Pons (tissue), 1 donor: ENCODE measurements at regions not wholly inside any gene's neighbourhood (a gene's known extent, or its start where the extent isn't known, plus 50 kb on each side); places are given as distances from the start of the nearest gene placed in this dataset.
"Not testable (repeated sequence)": the region's sequence is repeated elsewhere in the genome, so short reads cannot be mapped to it uniquely, and the experiment has no call there.

ENCODE experiments used
- DNase-seq: peaks from one replicate; pipeline ENCODE4 v3.0.0-alpha.2; 2016; ENCODE audit warnings: low spot score

DNA sequence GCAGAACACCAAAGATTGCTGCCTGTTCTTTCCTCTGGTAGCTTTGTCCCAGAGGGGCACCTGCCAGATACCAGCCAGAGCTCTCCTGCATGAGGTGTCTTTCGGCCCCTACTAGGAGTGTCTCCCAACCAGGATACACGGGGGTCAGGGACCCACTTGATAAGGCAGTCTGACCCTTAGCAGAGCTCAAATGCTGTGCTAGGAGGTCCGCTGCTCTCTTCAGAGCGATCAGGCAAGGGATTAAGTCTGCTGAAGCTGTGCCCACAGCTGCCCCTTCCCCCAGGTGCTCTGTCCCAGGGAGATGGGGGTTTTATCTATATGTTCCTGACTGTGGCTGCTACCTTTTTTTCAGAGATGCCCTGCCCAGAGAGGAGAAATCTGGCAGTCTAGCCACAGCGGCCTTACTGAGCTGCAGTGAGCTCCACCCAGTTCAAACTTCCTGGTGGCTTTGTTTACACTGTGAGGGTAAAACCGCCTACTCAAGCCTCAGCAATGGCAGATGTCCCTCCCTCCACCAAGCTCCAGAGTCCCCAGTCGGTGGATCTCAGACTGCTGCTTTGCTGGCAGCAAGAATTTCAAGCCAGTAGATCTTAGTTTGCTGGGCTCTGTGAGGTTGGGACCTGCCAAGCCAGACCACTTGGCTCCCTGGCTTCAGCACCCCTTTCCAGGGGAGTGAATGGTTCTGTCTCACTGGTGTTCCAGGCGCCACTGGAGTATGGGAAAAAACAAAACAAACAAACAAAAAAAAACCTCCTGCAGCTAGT, 52.0 kb upstream of the TMTC2 start:
- DNase-seq = not testable (repeated sequence)

- no peak for DNase-seq
Observed at GRCh38 chr12:82635263-82635662, 51.4 kb upstream of the TMTC2 start.
